ENCODE measurements at regions not wholly inside any gene's neighbourhood (a gene's known extent, or its start where the extent isn't known, plus 50 kb on each side); places are given as distances from the start of the nearest gene placed in this dataset.

DNA sequence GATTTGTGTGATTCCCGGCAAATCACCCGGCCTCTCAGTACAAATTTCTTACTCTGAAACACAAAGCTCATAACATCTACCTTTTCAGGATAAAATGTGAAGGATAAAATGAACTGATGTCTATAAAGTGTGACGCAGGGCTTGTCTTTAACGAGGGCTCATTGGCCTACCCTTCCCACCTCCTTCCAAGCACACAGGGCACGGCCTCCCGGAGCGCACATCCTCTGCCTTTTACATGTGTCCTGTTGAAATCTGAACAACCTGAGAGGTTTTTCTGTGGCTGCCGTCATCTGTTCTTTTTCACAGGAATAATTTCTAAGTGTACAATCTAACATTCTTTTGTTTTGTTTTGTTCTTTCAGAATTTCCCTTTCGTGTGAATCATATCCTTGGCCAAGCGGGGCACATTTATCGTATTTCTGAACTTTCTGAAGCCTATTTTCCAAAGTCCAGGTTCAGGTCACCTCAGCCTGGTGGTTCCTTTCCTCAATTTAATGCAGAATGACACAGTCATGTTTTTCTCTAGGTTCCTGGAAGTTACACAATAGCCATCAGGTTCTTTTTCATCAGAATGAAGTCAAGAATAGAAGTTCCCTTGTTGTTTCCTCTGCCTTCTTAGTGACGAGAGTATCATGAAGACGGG, 53.1 kb upstream of the SPRY1 start:
- TF ChIP-seq ELF4 (IDR thresholded peaks at IDR 0.05) (no peak), NFRKB (IDR thresholded peaks at IDR 0.05) (no peak)

All from HEK293T (cell line).